ENCODE measurements at regions not wholly inside any gene's neighbourhood (a gene's known extent, or its start where the extent isn't known, plus 50 kb on each side); places are given as distances from the start of the nearest gene placed in this dataset.

DNA sequence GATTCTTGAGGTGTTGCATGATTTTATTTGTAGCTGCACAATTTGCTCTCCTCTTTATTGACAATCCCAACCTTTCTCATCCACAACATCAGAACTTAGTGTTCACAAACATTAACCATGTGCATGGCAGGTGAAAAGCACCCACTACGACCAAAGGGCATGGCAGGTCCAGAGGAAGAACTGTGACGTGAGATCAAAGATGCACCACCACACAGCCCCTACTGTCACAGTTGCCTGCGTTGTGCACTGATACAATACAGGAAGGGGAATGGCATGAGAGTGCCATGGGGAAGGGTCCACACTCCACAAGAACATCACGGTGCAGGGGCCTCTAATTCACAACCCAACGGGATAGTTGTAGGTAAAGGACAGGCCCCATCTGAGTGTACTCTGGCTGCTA lies 217.1 kb upstream of the PFKP start:
- no peak for DNase-seq

DNA sequence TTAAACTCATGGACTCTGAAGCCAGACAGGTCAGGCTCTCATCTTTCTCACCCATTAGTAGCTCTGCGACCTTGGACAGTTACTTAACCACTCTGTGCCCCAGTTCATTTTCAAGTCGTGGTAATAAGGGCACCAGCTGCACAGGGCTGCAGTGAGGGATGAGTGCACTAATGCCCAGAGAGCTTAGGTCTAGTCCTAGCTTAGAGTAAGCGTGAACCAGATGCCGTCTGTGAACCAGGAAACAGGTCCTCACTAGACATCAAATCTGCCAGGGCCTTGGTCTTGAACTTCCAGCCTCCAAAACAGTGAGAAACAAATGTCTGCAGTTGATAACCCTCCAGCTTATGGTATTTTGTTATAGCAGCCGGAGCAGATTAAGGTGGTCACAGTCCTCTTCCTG lies 222.4 kb upstream of the PFKP start:
- no peak for DNase-seq

- no peak for DNase-seq
These were observed 228.1 kb upstream of the PFKP start for GRCh38 chr10:2839081-2839725.

DNA sequence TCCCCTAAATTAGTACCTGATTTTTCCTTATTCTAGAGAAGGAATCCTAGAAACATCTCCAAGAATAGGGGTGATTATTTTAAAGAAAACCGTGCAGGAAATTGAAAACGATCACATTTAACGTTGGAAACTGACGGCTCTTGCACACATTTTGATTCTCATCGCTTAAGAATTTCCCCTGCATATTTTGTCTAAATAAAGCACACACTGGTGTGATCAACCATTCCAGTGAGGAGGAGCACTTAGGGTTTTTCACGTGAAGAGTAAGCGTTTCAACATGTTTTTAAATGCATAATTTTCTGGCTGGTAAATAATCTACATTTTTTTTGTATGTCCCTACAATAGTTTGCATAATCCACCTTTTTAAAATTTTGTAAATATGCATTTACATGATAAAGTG lies 229.7 kb upstream of the PFKP start:
- no peak for DNase-seq

DNA sequence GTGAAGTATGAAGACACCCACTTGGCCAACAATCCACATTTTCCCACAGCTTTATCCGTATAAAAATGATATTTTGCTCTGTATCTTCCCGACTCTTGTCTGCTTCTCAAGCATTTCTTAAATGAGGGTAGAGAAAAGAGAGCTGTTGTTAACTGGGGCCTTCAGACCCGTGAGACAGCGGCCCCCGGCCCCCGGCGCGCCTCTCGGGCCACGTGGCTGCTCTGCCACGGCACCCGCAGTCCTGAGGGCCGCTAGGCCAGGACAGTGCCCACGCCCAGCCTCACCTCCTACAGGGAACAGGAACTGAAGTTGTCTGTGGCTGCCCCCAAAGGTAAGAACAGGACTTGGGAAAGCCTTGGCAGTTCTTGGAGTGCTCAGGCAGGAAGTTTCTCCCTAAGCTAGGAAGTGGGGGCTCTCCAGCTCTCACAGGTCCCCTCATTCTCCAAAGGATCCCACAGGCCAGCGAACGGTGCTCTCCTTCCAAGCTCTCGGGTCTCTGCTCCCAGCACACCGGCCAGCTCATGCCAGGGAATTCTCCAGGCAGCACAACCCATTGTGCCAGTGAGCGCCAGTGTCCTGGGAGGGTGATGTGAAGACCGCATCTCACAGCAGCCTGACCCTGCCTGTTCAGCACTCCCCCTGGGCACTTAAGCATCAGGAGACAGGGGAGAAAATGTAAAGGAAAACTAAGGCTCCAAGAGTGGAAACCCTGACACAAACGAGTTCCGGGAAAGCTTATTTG lies 230.3 kb upstream of the PFKP start:
- no peak for DNase-seq

GRCh38 chr10:2834214-2834613 lies 233.1 kb upstream of the PFKP start:
- no peak for DNase-seq

GRCh38 chr10:2831509-2831908 lies 235.8 kb upstream of the PFKP start:
- no peak for DNase-seq

GRCh38 chr10:2828741-2829140 lies 238.6 kb upstream of the PFKP start:
- no peak for DNase-seq

DNA sequence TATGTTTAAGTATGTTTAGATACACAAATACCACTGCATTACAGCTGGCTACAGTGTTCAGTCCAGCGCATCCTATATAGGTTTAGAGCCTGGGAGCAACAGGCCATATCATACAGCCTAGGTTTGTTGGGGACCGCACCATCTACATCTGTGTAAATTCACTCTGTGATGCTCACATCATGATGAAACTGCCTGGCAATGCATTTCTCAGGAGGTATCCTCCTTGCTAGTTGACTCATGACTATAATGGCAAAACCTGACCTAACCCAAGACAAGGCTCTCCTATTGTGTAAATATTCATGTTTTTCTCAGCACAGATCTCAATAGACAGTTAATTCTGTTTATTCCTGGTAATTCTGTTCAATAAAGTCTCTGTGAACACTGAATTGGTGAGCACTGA lies 240.7 kb upstream of the PFKP start:
- DNase-seq = no peak

- DNase-seq = no peak
These were observed 241.5 kb upstream of the PFKP start for GRCh38 chr10:2825841-2826240.

GRCh38 chr10:2817940-2818636 lies 249.3 kb upstream of the PFKP start:
- no peak for DNase-seq

DNA sequence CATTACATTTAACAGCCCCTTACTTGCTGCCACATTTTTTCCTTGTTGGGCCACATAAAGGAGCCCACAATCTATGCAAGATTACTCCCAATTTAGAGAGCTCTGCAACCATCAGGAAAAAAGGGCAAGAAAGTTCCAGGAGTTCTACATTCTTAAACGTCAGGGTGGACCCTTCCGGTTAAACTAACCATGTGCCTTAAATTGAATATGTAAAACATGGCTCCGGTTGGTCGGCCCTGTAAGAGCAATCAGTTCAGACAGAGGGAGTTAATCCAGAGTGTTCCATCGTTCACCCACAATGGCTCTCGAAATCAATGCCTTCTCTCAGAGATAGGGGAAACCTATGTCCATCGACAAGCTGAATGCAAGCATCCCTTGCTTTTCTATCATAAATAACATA lies 253.7 kb upstream of the PFKP start:
- no peak for DNase-seq

GRCh38 chr10:2813286-2813685 lies 254.1 kb upstream of the PFKP start:
- no peak for DNase-seq

GRCh38 chr10:2812631-2813030 lies 254.7 kb upstream of the PFKP start:
- DNase-seq = no peak

GRCh38 chr10:2800178-2800577 lies 267.2 kb upstream of the PFKP start:
- DNase-seq = no peak

- DNase-seq = no peak
These were observed 268.9 kb upstream of the PFKP start for GRCh38 chr10:2798336-2799022.

- no peak for DNase-seq
These were observed 275.4 kb upstream of the PFKP start for GRCh38 chr10:2791774-2792443.

- no peak for DNase-seq
These were observed 276.8 kb upstream of the PFKP start for GRCh38 chr10:2790396-2791188.

GRCh38 chr10:2786251-2786650 lies 281.1 kb upstream of the PFKP start:
- DNase-seq = no peak

GRCh38 chr10:2784766-2785165 lies 282.6 kb upstream of the PFKP start:
- DNase-seq = no peak

- DNase-seq = no peak
These were observed 284.4 kb upstream of the PFKP start for GRCh38 chr10:2782950-2783349.

GRCh38 chr10:2782265-2782664 lies 285.1 kb upstream of the PFKP start:
- DNase-seq = no peak
